ENCODE measurements at regions not wholly inside any gene's neighbourhood (a gene's known extent, or its start where the extent isn't known, plus 50 kb on each side); places are given as distances from the start of the nearest gene placed in this dataset.

DNA sequence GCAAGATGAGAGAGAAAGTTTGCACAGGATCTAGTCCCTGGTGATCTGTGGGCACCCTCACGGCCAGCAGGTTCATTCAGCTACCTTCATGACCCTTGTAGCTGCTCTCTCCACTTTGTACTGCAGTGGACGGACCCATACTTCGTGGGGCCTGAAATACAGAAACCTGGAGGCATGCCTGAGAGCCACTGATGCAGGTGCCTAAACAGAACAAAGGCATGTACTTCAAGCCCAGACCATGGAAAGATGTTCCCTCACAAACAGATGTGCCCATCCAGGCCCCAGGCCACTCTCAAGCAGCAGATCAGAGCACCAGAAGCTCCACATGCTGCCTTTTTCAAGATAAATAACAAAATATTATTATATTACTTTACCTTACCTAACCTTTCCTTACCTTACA is 1629.0 kb downstream of the ARAP2 start:
- TF ChIP-seq, protein P1, sequence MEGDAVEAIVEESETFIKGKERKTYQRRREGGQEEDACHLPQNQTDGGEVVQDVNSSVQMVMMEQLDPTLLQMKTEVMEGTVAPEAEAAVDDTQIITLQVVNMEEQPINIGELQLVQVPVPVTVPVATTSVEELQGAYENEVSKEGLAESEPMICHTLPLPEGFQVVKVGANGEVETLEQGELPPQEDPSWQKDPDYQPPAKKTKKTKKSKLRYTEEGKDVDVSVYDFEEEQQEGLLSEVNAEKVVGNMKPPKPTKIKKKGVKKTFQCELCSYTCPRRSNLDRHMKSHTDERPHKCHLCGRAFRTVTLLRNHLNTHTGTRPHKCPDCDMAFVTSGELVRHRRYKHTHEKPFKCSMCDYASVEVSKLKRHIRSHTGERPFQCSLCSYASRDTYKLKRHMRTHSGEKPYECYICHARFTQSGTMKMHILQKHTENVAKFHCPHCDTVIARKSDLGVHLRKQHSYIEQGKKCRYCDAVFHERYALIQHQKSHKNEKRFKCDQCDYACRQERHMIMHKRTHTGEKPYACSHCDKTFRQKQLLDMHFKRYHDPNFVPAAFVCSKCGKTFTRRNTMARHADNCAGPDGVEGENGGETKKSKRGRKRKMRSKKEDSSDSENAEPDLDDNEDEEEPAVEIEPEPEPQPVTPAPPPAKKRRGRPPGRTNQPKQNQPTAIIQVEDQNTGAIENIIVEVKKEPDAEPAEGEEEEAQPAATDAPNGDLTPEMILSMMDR (IDR thresholded peaks at IDR 0.05): no peak
- no peak for TF ChIP-seq POLR2A (IDR thresholded peaks at IDR 0.05)
